ENCODE measurements at regions not wholly inside any gene's neighbourhood (a gene's known extent, or its start where the extent isn't known, plus 50 kb on each side); places are given as distances from the start of the nearest gene placed in this dataset.
"Not testable (repeated sequence)": the region's sequence is repeated elsewhere in the genome, so short reads cannot be mapped to it uniquely, and the experiment has no call there.

DNA sequence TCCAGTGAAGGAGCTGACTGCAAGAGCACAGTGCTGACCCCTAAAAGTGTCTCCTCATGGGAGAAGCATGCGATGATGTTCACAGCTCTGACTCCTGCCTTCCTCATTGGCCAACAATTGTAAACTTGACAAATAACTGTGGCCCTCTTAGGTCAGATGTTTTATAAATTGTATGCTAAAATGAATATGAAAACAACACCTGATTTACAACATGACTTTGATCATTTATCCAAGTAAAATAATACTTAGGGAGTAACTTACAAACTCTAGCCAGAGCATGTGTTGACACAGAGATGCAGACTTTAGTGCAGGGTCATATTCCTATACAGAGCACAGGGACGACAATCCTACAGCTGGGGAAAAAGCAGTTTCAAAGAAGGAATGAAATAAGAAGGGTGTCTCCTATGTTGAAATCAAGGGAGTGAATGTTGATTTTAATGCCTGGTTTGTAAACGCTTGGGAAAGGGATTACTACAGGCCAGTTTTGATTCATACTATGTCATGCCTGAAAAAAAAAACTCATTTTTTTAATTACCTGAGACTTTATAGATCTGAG lies 391.4 kb upstream of the AKR1E2 start:
- peaks cover 8% of the 10 kb centered on the region for H3K27me3 ChIP-seq (ENCODE audit: control insufficient read depth, insufficient read depth, low read length)
- H3K9ac ChIP-seq (ENCODE audit: low read length): no peak overlapping the region
- H3K4me1 ChIP-seq (ENCODE audit: control insufficient read depth, insufficient read depth, low read length): no peaks in the 10 kb centered on the region
- no peaks in the 10 kb centered on the region for H3K9me3 ChIP-seq (ENCODE audit: control insufficient read depth, low read length)
- H3K4me3 ChIP-seq (ENCODE audit: low read length): no peak overlapping the region
- no peaks in the 10 kb centered on the region for H3K36me3 ChIP-seq (ENCODE audit: control insufficient read depth, insufficient read depth, low read length)

DNA sequence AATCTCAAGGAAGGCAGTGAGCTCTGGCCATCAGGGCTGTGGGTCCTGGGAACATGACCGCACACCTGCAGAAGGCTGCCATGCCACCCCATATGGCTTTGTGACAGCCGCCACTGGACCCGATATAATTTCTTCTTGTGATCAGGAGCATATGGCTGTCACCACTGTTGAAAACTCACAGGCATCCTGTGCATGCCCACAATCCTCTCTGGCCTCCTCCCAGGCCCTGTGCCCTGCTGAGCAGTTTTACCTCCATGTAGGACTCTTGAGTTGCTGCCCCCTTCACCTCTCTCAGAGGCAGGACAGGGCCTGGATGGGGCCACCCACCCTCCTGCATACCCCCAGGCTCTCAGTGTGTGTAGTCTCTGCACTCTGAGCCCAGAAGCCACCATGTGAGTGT lies 391.9 kb upstream of the AKR1E2 start:
- no peaks in the 10 kb centered on the region for H3K4me1 ChIP-seq (ENCODE audit: control insufficient read depth, insufficient read depth, low read length)
- H3K27me3 ChIP-seq (ENCODE audit: control insufficient read depth, insufficient read depth, low read length): peaks cover 8% of the 10 kb centered on the region
- H3K9me3 ChIP-seq (ENCODE audit: control insufficient read depth, low read length): no peaks in the 10 kb centered on the region
- H3K4me3 ChIP-seq (ENCODE audit: low read length): no peak overlapping the region
- no peaks in the 10 kb centered on the region for H3K36me3 ChIP-seq (ENCODE audit: control insufficient read depth, insufficient read depth, low read length)
- H3K9ac ChIP-seq (ENCODE audit: low read length): no peak overlapping the region

DNA sequence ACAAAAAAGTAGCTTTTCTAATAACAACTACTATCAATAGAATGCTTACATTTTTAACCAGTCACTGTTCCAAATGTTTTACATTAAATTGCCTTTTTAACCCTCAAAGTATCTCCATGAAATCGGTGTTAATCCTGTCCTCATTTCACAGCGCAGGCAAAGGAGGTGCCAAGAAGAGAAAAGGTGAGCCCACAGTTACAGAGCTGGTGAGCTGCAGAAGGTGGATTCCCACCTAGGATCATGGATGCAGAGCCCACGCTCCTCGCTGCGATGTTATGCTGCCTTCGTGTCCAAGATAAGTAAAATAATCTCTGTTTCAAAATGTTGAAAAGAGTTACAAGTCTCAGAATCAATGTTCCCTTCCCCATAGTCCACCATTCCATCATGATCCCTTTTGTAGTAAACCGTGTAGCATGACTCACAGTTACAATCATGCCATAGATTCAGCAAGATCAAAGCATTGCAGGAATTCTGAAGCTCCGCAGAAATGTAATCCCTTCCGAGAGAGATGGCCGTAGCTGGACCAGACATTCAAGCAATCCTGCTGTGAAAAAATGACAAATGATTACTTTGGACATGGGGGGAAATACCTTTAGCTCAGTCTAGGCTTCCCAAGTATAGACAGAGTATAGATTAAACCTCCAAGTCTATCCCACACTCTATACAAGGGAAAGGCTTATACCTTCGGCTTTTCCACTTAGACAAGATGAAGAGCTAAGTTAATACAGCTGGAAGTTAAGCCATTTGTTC lies 394.7 kb upstream of the AKR1E2 start:
- Histone ChIP-seq H3K27me3 (ENCODE audit: control insufficient read depth, insufficient read depth, low read length) (peaks cover 6% of the 10 kb centered on the region), H3K36me3 (ENCODE audit: control insufficient read depth, insufficient read depth, low read length) (no peaks in the 10 kb centered on the region), H3K9me3 (ENCODE audit: control insufficient read depth, low read length) (no peaks in the 10 kb centered on the region), H3K4me3 (ENCODE audit: low read length) (no peak overlapping the region), H3K4me1 (ENCODE audit: control insufficient read depth, insufficient read depth, low read length) (no peaks in the 10 kb centered on the region), H3K9ac (ENCODE audit: low read length) (no peak overlapping the region)

DNA sequence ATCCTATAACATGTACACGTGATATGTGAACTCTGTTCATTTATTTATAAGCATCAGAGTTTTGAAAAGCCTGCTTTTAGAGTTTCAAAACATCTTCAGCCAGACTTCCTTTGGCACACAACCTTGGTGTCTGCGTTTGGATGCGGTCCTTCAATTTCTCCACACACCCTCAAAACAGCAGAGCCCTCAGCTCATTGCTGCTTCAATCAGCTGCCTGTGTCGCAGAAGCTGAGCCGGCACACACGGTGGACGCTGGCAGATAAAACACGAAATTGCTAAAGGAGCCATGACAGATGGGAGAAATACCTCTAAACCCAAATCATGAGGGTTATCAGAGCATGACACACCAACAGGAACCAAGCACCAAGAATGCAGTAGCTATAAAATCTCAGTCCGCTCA lies 396.4 kb upstream of the AKR1E2 start:
- H3K9me3 ChIP-seq (ENCODE audit: control insufficient read depth, low read length): no peaks in the 10 kb centered on the region

DNA sequence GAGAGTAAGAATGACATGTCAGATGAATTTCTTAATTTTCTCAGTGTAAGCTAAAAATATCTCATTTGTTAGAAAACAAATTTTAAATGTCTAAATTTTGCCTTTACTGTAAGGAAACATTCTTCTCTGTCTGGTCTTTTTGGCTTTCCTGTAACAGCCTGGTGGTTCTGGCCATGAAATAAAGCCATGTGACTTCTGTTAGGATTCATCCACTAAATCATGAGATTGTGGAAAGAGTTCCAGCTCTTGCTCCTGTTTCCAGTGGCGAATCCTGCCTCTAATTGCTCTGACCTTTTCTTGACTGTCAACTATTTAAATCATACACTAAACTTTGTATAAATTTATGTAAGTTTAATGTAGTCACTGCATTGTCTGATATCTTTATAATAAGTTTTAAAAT lies 398.5 kb upstream of the AKR1E2 start:
- H3K9me3 ChIP-seq (ENCODE audit: control insufficient read depth, low read length): no peaks in the 10 kb centered on the region

More for the DNA sequence above, 396.4 kb upstream of the AKR1E2 start:
- Histone ChIP-seq H3K9ac (ENCODE audit: low read length) (no peak overlapping the region), H3K4me3 (ENCODE audit: low read length) (no peak overlapping the region), H3K4me1 (ENCODE audit: control insufficient read depth, insufficient read depth, low read length) (no peaks in the 10 kb centered on the region), H3K36me3 (ENCODE audit: control insufficient read depth, insufficient read depth, low read length) (no peaks in the 10 kb centered on the region), H3K27me3 (ENCODE audit: control insufficient read depth, insufficient read depth, low read length) (no peaks in the 10 kb centered on the region)

DNA sequence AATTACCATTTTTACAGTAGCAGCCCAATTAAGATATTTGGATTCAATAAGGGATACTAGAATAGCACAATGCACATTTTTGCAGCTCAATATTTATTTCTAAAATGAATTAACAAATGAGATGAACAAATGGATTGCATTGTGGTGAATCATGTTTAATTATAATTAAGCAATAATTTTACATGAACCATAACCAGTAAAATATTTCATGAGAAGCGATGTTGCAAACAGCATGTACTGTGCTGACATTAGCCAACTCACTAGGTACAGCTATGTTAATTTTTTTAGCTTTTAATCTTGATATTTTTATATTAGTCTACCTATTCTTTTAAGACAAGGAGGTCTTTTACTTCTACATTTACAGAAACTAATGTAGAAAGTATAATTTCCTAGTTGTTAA lies 399.1 kb upstream of the AKR1E2 start:
- Histone ChIP-seq H3K9me3 (ENCODE audit: control insufficient read depth, low read length) (no peaks in the 10 kb centered on the region), H3K4me1 (ENCODE audit: control insufficient read depth, insufficient read depth, low read length) (no peaks in the 10 kb centered on the region), H3K27me3 (ENCODE audit: control insufficient read depth, insufficient read depth, low read length) (no peaks in the 10 kb centered on the region), H3K36me3 (ENCODE audit: control insufficient read depth, insufficient read depth, low read length) (no peaks in the 10 kb centered on the region), H3K9ac (ENCODE audit: low read length) (no peak overlapping the region), H3K4me3 (ENCODE audit: low read length) (no peak overlapping the region)

More for the DNA sequence above, 398.5 kb upstream of the AKR1E2 start:
- Histone ChIP-seq H3K27me3 (ENCODE audit: control insufficient read depth, insufficient read depth, low read length) (no peaks in the 10 kb centered on the region), H3K4me1 (ENCODE audit: control insufficient read depth, insufficient read depth, low read length) (no peaks in the 10 kb centered on the region), H3K36me3 (ENCODE audit: control insufficient read depth, insufficient read depth, low read length) (no peaks in the 10 kb centered on the region), H3K4me3 (ENCODE audit: low read length) (no peak overlapping the region), H3K9ac (ENCODE audit: low read length) (no peak overlapping the region)

DNA sequence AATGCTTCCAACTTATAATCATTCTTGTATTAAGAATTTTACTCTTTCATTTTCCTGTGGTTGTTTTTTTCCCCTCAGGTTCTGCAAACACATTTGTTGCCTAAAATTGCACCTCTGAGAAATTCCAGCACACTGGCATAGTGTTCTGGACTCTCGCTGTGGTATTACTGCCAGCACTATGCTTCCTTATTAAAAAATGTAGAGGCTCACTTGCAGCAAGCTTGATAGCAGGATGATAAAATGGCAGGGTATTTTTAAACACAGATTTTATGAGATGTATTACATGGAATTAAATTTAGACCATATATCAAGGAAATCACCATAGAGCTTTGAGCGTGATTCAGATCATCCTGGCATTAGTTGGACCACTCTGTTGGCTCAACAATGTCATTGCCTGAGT lies 416.7 kb upstream of the AKR1E2 start:
- no peaks in the 10 kb centered on the region for H3K9me3 ChIP-seq (ENCODE audit: control insufficient read depth, low read length)
- H3K4me1 ChIP-seq (ENCODE audit: control insufficient read depth, insufficient read depth, low read length): no peaks in the 10 kb centered on the region
- H3K27me3 ChIP-seq (ENCODE audit: control insufficient read depth, insufficient read depth, low read length): no peaks in the 10 kb centered on the region
- H3K4me3 ChIP-seq (ENCODE audit: low read length): no peak overlapping the region
- no peak overlapping the region for H3K9ac ChIP-seq (ENCODE audit: low read length)
- H3K36me3 ChIP-seq (ENCODE audit: control insufficient read depth, insufficient read depth, low read length): no peaks in the 10 kb centered on the region

DNA sequence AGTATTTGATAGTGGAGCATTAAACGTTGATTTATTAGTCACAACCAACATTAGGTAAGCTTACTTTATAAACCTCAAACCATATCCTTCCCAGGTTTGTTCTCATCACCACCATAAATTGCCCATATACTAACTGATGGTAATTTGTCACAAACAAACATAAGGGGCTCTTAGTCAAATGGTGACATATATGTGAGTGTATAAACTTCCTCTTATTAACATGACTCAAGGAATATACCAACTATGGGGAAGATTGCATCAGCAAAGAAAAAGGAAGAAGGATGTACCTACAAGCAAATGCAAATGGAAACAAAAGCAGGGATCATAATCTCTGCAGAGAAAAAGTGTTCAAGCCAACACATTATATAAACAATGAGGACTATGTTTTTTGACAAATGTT lies 418.2 kb upstream of the AKR1E2 start:
- Histone ChIP-seq H3K9me3 (ENCODE audit: control insufficient read depth, low read length) (no peaks in the 10 kb centered on the region), H3K9ac (ENCODE audit: low read length) (no peak overlapping the region), H3K36me3 (ENCODE audit: control insufficient read depth, insufficient read depth, low read length) (no peaks in the 10 kb centered on the region), H3K27me3 (ENCODE audit: control insufficient read depth, insufficient read depth, low read length) (no peaks in the 10 kb centered on the region), H3K4me1 (ENCODE audit: control insufficient read depth, insufficient read depth, low read length) (no peaks in the 10 kb centered on the region), H3K4me3 (ENCODE audit: low read length) (no peak overlapping the region)

DNA sequence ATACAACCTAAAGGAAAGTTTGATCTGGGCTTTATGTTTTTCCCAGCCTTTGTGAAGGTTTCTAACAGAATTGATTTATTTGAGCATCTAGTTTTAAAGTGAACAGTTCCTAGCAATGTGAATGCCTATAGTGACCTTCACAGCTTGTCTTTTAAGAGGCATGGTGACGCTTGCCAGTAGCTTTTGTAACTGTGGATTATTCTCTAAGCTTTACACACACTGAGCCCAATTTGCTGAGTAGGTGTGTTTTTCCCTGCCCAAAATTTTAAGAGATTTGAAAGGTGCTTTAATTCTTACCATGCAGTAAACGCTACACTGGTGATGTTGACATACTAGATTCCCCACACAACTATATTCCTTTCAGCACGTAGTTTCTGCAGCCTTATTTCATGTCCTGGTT lies 420.2 kb upstream of the AKR1E2 start:
- Histone ChIP-seq H3K4me3 (ENCODE audit: low read length) (no peak overlapping the region), H3K36me3 (ENCODE audit: control insufficient read depth, insufficient read depth, low read length) (no peaks in the 10 kb centered on the region), H3K27me3 (ENCODE audit: control insufficient read depth, insufficient read depth, low read length) (no peaks in the 10 kb centered on the region), H3K9ac (ENCODE audit: low read length) (no peak overlapping the region), H3K4me1 (ENCODE audit: control insufficient read depth, insufficient read depth, low read length) (no peaks in the 10 kb centered on the region), H3K9me3 (ENCODE audit: control insufficient read depth, low read length) (no peaks in the 10 kb centered on the region)

DNA sequence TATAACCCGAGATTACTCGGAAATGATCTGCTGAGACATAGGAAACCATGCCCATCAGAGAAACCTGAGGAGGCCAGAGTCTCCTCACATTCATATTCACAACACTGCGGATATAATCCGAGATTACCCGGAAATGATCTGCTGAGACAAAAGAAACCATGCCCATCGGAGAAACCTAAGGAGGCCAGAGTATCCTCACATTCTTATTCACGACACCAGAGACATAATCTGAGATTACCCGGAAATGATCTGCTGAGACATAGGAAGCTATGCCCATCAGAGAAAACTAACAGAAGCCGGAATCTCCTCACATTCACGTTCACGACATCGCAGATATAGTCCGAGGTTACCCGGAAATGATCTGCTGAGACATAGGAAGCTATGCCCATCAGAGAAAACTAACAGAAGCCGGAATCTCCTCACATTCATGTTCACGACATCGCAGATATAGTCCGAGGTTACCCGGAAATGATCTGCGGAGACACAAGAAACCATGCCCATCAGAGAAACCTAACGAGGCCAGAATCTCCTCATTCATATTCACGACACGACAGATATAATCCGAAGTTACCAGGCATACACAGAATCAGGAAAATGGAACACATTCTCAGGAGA lies 422.3 kb upstream of the AKR1E2 start:
- Histone ChIP-seq H3K9me3 (ENCODE audit: control insufficient read depth, low read length) (no peaks in the 10 kb centered on the region), H3K9ac (ENCODE audit: low read length) (no peak overlapping the region), H3K27me3 (ENCODE audit: control insufficient read depth, insufficient read depth, low read length) (no peaks in the 10 kb centered on the region), H3K4me3 (ENCODE audit: low read length) (no peak overlapping the region), H3K36me3 (ENCODE audit: control insufficient read depth, insufficient read depth, low read length) (no peaks in the 10 kb centered on the region), H3K4me1 (ENCODE audit: control insufficient read depth, insufficient read depth, low read length) (no peaks in the 10 kb centered on the region)

DNA sequence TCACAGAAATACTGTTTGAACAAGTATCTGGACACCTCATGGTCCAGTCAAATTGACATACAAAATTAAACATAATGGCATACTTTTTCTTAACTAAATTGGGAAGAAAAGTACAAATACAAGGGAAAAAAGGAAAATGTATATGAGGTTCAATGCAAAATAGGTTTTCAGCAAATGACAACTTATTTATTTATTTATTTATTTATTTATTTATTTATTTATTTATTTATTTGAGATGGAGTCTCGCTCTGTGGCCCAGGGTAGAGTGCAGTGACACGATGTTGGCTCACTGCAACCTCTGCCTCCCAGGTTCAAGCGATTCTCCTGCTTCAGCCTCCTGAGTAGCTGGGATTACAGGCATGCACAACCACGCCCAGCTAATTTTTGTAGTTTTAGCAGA lies 424.9 kb upstream of the AKR1E2 start:
- not testable (repeated sequence) for H3K27me3 ChIP-seq (ENCODE audit: control insufficient read depth, insufficient read depth, low read length); H3K9me3 ChIP-seq (ENCODE audit: control insufficient read depth, low read length); H3K4me3 ChIP-seq (ENCODE audit: low read length); H3K4me1 ChIP-seq (ENCODE audit: control insufficient read depth, insufficient read depth, low read length); H3K9ac ChIP-seq (ENCODE audit: low read length); H3K36me3 ChIP-seq (ENCODE audit: control insufficient read depth, insufficient read depth, low read length)

DNA sequence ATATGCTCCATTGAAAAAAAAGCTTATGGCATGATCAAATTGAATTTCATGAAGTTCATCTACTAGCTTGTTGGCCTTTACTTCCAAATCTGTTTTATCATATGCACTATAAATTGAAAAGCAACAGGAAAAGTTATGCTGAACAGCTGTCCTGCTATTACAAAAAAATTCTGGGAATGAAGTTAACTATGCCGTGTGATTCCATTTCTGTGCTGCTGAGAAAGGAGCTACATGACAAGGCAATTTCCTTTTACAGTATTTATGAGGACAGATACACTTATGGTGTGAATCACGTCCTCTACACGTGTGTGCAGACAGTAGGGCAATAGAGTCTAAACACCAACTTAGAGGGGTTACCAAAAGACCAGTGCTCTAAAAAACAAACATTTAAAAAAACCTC lies 426.5 kb upstream of the AKR1E2 start:
- no peak overlapping the region for H3K4me3 ChIP-seq (ENCODE audit: low read length)
- no peaks in the 10 kb centered on the region for H3K4me1 ChIP-seq (ENCODE audit: control insufficient read depth, insufficient read depth, low read length)
- no peaks in the 10 kb centered on the region for H3K36me3 ChIP-seq (ENCODE audit: control insufficient read depth, insufficient read depth, low read length)
- H3K9ac ChIP-seq (ENCODE audit: low read length): no peak overlapping the region
- no peaks in the 10 kb centered on the region for H3K9me3 ChIP-seq (ENCODE audit: control insufficient read depth, low read length)
- no peaks in the 10 kb centered on the region for H3K27me3 ChIP-seq (ENCODE audit: control insufficient read depth, insufficient read depth, low read length)
